Astrocyte (in vitro differentiated cells and primary cell): ENCODE measurements at regions not wholly inside any gene's neighbourhood (a gene's known extent, or its start where the extent isn't known, plus 50 kb on each side); places are given as distances from the start of the nearest gene placed in this dataset.

Experiments
- DNase-seq: peaks from one replicate; pipeline ENCODE4 v3.0.0-alpha.2; 2010; ENCODE audit warnings: low read depth
- FAIRE-seq: peaks from 2 replicates; lab custom pipeline; 2011; peaks lifted over from hg19 to GRCh38; lab: Jason Lieb, UNC
- H2AFZ ChIP-seq: 2 replicates; pipeline ENCODE4 v1.6.0; 2012; ENCODE audit warnings: low read depth, low read length, inconsistent platforms
- H3K27ac ChIP-seq: 2 replicates; pipeline ENCODE4 v1.5.1; 2011; ENCODE audit warnings: low read depth, low read length, inconsistent platforms
- H3K27me3 ChIP-seq: 2 replicates; pipeline ENCODE4 v1.6.0; 2011; ENCODE audit warnings: low read length, inconsistent platforms; ENCODE audit not compliant: insufficient read depth
- H3K36me3 ChIP-seq: 2 replicates; pipeline ENCODE4 v1.5.1; 2011; ENCODE audit warnings: low read length, inconsistent platforms; ENCODE audit not compliant: insufficient read depth
- H3K4me1 ChIP-seq: 2 replicates; pipeline ENCODE4 v1.5.1; 2011; ENCODE audit warnings: low read length, inconsistent platforms; ENCODE audit not compliant: insufficient read depth
- H3K4me2 ChIP-seq: 2 replicates; pipeline ENCODE4 v1.6.0; 2012; ENCODE audit warnings: low read length, inconsistent platforms
- H3K4me3 ChIP-seq: 2 replicates; pipeline ENCODE4 v1.5.1; 2011; ENCODE audit warnings: low read depth, mild to moderate bottlenecking, low read length, inconsistent platforms; ENCODE audit not compliant: insufficient read depth
- H3K79me2 ChIP-seq: 2 replicates; pipeline ENCODE4 v1.6.0; 2012; ENCODE audit warnings: mild to moderate bottlenecking, low read length, inconsistent platforms; ENCODE audit not compliant: insufficient read depth
- H3K9ac ChIP-seq: 2 replicates; pipeline ENCODE4 v1.6.0; 2012; ENCODE audit warnings: mild to moderate bottlenecking, low read length, inconsistent platforms
- H3K9me3 ChIP-seq: 2 replicates; pipeline ENCODE4 v1.5.1; 2012; ENCODE audit warnings: low read depth, mild to moderate bottlenecking, low read length, inconsistent platforms; ENCODE audit not compliant: insufficient read depth
- H4K20me1 ChIP-seq: 2 replicates; pipeline ENCODE4 v1.6.0; 2012; ENCODE audit warnings: low read length, inconsistent platforms; ENCODE audit not compliant: insufficient read depth
- H3K27ac Mint-ChIP-seq: one replicate; pipeline ENCODE4 v1.8.0; 2021; ENCODE audit warnings: mild to moderate bottlenecking, mixed read lengths; ENCODE audit not compliant: unreplicated experiment
- H3K27me3 Mint-ChIP-seq: one replicate; pipeline ENCODE4 v1.8.0; 2021; ENCODE audit warnings: low read depth, mixed read lengths; ENCODE audit not compliant: unreplicated experiment
- H3K36me3 Mint-ChIP-seq: one replicate; pipeline ENCODE4 v1.8.0; 2021; ENCODE audit warnings: low read depth, mixed read lengths; ENCODE audit not compliant: unreplicated experiment
- H3K4me1 Mint-ChIP-seq: one replicate; pipeline ENCODE4 v1.8.0; 2021; ENCODE audit warnings: low read depth, mixed read lengths; ENCODE audit not compliant: unreplicated experiment
- H3K4me3 Mint-ChIP-seq: one replicate; pipeline ENCODE4 v1.8.0; 2021; ENCODE audit warnings: mild to moderate bottlenecking, moderate library complexity, mixed read lengths; ENCODE audit not compliant: unreplicated experiment
- H3K9me3 Mint-ChIP-seq: one replicate; pipeline ENCODE4 v1.8.0; 2021; ENCODE audit warnings: mild to moderate bottlenecking, mixed read lengths; ENCODE audit not compliant: unreplicated experiment
- EZH2 ChIP-seq: IDR thresholded peaks from 2 replicates; pipeline ENCODE4 v1.6.1; 2012; ENCODE audit warnings: mild to moderate bottlenecking, low read length, inconsistent platforms; ENCODE audit not compliant: insufficient read depth
- TF ChIP-seq, protein P1 (sequence below): IDR thresholded peaks from 2 replicates; pipeline ENCODE4 v1.5.1; 2011; ENCODE audit warnings: low read depth, mild to moderate bottlenecking, inconsistent platforms, low read length, moderate library complexity; ENCODE audit not compliant: insufficient read depth

DNA sequence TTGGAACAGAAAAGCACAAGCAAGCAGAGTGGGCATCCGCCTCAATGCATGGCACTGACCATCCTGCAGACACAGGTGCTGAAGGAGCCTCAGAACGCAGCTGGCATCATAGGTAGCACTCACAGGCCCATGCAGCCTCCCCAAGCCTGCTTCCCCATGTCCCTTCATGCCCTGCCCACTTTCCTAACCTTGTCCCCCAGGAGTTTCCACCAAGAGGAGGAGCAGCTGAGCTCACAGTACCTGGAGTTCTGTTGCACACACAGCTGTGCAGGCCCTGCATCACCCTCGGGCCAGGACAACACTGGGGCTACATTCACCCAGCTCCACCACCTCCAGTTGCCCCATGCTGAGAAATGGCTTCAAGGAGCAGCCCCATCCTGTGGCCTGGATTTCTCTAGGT is 83.4 kb downstream of the SETD4 start:
- Mint-ChIP-seq H3K27me3 (peaks cover 31% of the 10 kb centered on the region), H3K36me3 (no peaks in the 10 kb centered on the region), H3K4me1 (no peaks in the 10 kb centered on the region), H3K9me3 (peaks cover 11% of the 10 kb centered on the region), H3K4me3 (no peak overlapping the region), H3K27ac (no peak overlapping the region)
- no peak for DNase-seq
- no peaks in the 10 kb centered on the region for H4K20me1 ChIP-seq
- H3K36me3 ChIP-seq, result no peaks in the 10 kb centered on the region
- peaks cover 28% of the 10 kb centered on the region for H3K27me3 ChIP-seq
- TF ChIP-seq, protein P1, sequence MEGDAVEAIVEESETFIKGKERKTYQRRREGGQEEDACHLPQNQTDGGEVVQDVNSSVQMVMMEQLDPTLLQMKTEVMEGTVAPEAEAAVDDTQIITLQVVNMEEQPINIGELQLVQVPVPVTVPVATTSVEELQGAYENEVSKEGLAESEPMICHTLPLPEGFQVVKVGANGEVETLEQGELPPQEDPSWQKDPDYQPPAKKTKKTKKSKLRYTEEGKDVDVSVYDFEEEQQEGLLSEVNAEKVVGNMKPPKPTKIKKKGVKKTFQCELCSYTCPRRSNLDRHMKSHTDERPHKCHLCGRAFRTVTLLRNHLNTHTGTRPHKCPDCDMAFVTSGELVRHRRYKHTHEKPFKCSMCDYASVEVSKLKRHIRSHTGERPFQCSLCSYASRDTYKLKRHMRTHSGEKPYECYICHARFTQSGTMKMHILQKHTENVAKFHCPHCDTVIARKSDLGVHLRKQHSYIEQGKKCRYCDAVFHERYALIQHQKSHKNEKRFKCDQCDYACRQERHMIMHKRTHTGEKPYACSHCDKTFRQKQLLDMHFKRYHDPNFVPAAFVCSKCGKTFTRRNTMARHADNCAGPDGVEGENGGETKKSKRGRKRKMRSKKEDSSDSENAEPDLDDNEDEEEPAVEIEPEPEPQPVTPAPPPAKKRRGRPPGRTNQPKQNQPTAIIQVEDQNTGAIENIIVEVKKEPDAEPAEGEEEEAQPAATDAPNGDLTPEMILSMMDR, result no peak
- no peak for TF ChIP-seq EZH2
- no peak for FAIRE-seq
- H2AFZ ChIP-seq, result no peak overlapping the region
- no peak overlapping the region for H3K4me3 ChIP-seq
- H3K9ac ChIP-seq, result no peak overlapping the region
- no peak overlapping the region for H3K4me2 ChIP-seq
- H3K9me3 ChIP-seq, result no peaks in the 10 kb centered on the region
- no peak overlapping the region for H3K27ac ChIP-seq
- no peaks in the 10 kb centered on the region for H3K79me2 ChIP-seq
- H3K4me1 ChIP-seq, result no peaks in the 10 kb centered on the region

- TF ChIP-seq, protein P1, result no peak
- TF ChIP-seq EZH2, result no peak
- Histone ChIP-seq H3K9ac (no peak overlapping the region), H3K79me2 (no peaks in the 10 kb centered on the region), H3K9me3 (no peaks in the 10 kb centered on the region), H4K20me1 (no peaks in the 10 kb centered on the region), H3K27ac (no peak overlapping the region), H3K4me2 (no peak overlapping the region), H3K36me3 (no peaks in the 10 kb centered on the region), H3K4me3 (no peak overlapping the region), H3K27me3 (peaks cover 29% of the 10 kb centered on the region), H2AFZ (no peak overlapping the region), H3K4me1 (no peaks in the 10 kb centered on the region)
- Mint-ChIP-seq H3K4me3 (no peak overlapping the region), H3K27me3 (peaks cover 29% of the 10 kb centered on the region), H3K4me1 (no peaks in the 10 kb centered on the region), H3K9me3 (peaks cover 8% of the 10 kb centered on the region), H3K27ac (no peak overlapping the region), H3K36me3 (no peaks in the 10 kb centered on the region)
- DNase-seq (no peak), FAIRE-seq (no peak)
These were observed 83.8 kb downstream of the SETD4 start for GRCh38 chr21:35976481-35976880.

DNA sequence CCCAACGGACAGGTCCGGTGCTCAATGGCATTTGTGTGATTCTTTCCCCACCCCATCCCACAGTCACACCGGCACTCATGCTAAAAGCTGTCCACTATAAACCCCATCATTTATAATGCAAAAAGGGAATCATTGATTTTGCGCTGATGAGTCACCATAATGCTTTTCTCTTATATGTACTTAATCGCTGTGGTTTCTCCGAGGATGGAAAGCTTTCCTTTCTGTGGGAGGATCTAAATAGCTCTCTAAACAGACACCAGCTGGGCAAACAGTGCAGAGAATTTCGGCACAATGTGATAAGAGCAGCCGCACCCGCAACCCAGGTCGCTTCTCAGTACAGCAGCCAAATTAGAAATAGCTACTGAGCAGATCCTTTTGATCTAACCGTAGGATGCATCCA is 85.6 kb downstream of the SETD4 start:
- H3K27ac Mint-ChIP-seq, result no peak overlapping the region

More for the DNA sequence above, 85.6 kb downstream of the SETD4 start:
- peaks cover 29% of the 10 kb centered on the region for H3K27me3 ChIP-seq
- no peaks in the 10 kb centered on the region for H3K36me3 Mint-ChIP-seq
- H2AFZ ChIP-seq, result no peak overlapping the region
- H3K4me1 Mint-ChIP-seq, result no peaks in the 10 kb centered on the region
- no peaks in the 10 kb centered on the region for H3K9me3 ChIP-seq
- DNase-seq, result peak; percentile 76
- H3K27ac ChIP-seq, result no peak overlapping the region
- H3K9me3 Mint-ChIP-seq, result peaks cover 8% of the 10 kb centered on the region
- FAIRE-seq, result no peak
- H4K20me1 ChIP-seq, result no peaks in the 10 kb centered on the region
- H3K36me3 ChIP-seq, result no peaks in the 10 kb centered on the region
- no peak overlapping the region for H3K4me3 ChIP-seq
- H3K9ac ChIP-seq, result no peak overlapping the region
- H3K4me2 ChIP-seq, result no peak overlapping the region
- TF ChIP-seq, protein P1, result no peak
- TF ChIP-seq EZH2, result no peak
- no peaks in the 10 kb centered on the region for H3K4me1 ChIP-seq
- peaks cover 27% of the 10 kb centered on the region for H3K27me3 Mint-ChIP-seq
- H3K79me2 ChIP-seq, result no peaks in the 10 kb centered on the region
- no peak overlapping the region for H3K4me3 Mint-ChIP-seq
